ENCODE measurements at regions not wholly inside any gene's neighbourhood (a gene's known extent, or its start where the extent isn't known, plus 50 kb on each side); places are given as distances from the start of the nearest gene placed in this dataset.
A peak's percentile ranks its signal among the peaks of the same experiment; 100 is the strongest.

- Mint-ChIP-seq H3K27ac (ENCODE audit: unreplicated experiment) (peak overlapping the region; percentile 41), H3K36me3 (ENCODE audit: unreplicated experiment) (no peaks in the 10 kb centered on the region), H3K4me3 (ENCODE audit: unreplicated experiment) (no peak overlapping the region), H3K9me3 (ENCODE audit: unreplicated experiment) (no peaks in the 10 kb centered on the region), H3K27me3 (ENCODE audit: unreplicated experiment) (no peaks in the 10 kb centered on the region), H3K4me1 (ENCODE audit: low read depth, unreplicated experiment) (peaks cover 15% of the 10 kb centered on the region)
- no peak for DNase-seq
- no peak for TF ChIP-seq CTCF (IDR thresholded peaks at IDR 0.05; ENCODE audit: partially characterized antibody, unreplicated experiment)
These were observed 61.7 kb upstream of the PPP2R2B start for GRCh38 chr5:146940295-146940694.

DNA sequence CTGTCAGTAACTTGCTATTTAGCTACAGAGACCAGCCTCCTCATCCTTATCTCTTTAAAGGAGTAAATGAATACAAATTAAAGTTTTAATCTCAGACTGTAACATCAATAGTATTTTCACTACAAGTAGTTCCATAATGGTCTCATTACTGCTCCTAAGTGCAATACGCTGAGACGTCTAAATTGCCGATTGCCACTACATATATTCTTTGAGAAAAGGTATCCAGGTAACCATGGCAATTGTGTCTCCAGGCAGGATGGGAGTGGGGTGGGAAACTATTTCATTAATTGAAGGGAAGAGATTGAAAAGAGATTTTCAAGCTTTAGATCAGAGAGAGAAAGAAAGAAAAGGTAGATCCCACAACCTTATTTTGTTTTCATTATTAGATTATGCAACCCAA, 65.5 kb upstream of the PPP2R2B start:
- no peaks in the 10 kb centered on the region for H3K36me3 Mint-ChIP-seq (ENCODE audit: unreplicated experiment)
- H3K4me3 Mint-ChIP-seq (ENCODE audit: unreplicated experiment) = no peak overlapping the region
- no peak overlapping the region for H3K27ac Mint-ChIP-seq (ENCODE audit: unreplicated experiment)
- no peaks in the 10 kb centered on the region for H3K9me3 Mint-ChIP-seq (ENCODE audit: unreplicated experiment)
- H3K27me3 Mint-ChIP-seq (ENCODE audit: unreplicated experiment) = no peaks in the 10 kb centered on the region
- TF ChIP-seq CTCF (IDR thresholded peaks at IDR 0.05; ENCODE audit: partially characterized antibody, unreplicated experiment) = no peak
- DNase-seq = no peak
- H3K4me1 Mint-ChIP-seq (ENCODE audit: low read depth, unreplicated experiment) = peaks cover 14% of the 10 kb centered on the region

- DNase-seq = no peak
- H3K4me3 Mint-ChIP-seq (ENCODE audit: unreplicated experiment) = no peak overlapping the region
- H3K27me3 Mint-ChIP-seq (ENCODE audit: unreplicated experiment) = no peaks in the 10 kb centered on the region
- no peak for TF ChIP-seq CTCF (IDR thresholded peaks at IDR 0.05; ENCODE audit: partially characterized antibody, unreplicated experiment)
- no peaks in the 10 kb centered on the region for H3K9me3 Mint-ChIP-seq (ENCODE audit: unreplicated experiment)
- H3K27ac Mint-ChIP-seq (ENCODE audit: unreplicated experiment) = no peak overlapping the region
- no peaks in the 10 kb centered on the region for H3K36me3 Mint-ChIP-seq (ENCODE audit: unreplicated experiment)
- peaks cover 13% of the 10 kb centered on the region for H3K4me1 Mint-ChIP-seq (ENCODE audit: low read depth, unreplicated experiment)
These were observed 66.4 kb upstream of the PPP2R2B start for GRCh38 chr5:146944764-146945616.

DNA sequence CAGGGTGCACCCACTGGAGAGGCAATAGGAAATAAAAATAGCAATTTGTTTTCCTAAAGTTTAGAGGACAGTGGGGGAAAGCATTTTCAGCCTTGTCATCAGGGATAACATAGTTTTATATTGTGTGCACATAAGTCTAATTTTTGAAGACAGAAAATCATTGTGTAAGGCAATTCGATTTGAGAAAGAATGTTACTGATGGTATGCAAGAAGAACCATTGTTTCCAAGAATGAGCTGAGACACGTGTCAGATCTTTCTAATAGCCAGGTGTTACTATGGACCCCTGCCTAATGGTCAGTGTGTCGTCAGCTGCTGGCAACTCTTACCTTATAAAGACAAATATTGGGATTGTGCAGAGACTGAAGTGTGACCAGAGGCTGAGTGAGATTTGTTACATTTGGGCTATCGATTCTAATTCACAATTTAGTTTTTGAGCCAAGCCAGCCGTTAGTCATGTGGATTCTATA, 67.1 kb upstream of the PPP2R2B start:
- no peaks in the 10 kb centered on the region for H3K9me3 Mint-ChIP-seq (ENCODE audit: unreplicated experiment)
- H3K36me3 Mint-ChIP-seq (ENCODE audit: unreplicated experiment) = no peaks in the 10 kb centered on the region
- H3K4me3 Mint-ChIP-seq (ENCODE audit: unreplicated experiment) = no peak overlapping the region
- no peak for TF ChIP-seq CTCF (IDR thresholded peaks at IDR 0.05; ENCODE audit: partially characterized antibody, unreplicated experiment)
- H3K27ac Mint-ChIP-seq (ENCODE audit: unreplicated experiment) = no peak overlapping the region
- H3K4me1 Mint-ChIP-seq (ENCODE audit: low read depth, unreplicated experiment) = peaks cover 10% of the 10 kb centered on the region
- no peak for DNase-seq
- H3K27me3 Mint-ChIP-seq (ENCODE audit: unreplicated experiment) = no peaks in the 10 kb centered on the region

DNA sequence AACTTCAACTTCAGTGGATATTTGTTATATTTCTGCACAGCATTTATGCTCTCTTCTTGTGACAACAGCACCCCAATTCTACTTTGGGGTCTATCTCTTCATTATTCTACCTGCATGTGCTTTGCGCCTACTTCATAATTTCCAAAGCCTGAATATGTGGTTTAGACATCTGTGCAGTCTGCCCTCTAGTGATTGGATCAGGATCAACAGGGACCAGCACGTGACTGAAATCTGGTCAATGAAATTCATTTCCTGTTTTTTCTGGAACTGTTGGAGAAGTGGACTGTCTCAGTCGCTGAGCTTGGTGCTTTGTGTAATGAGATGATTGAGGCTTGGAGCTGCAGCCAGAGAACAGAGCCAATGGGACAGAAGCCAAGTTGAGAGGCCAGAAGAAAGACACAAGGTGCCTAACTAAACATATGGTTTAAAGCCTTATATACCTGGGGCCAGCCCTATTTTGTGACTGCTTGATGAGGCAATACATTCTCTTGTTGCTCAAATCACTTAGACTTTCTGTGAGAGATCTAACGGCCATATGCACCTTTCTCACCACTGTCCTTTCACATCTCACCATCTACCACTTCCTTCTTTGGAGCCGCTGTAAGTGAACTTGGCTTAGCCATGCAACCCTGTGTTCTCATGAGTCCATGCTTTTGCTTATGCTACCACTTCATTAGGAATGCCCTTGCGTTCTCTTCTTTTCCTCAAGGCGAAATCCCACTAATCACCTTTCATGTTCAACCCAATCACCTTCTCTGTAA, 68.8 kb upstream of the PPP2R2B start:
- no peaks in the 10 kb centered on the region for H3K36me3 Mint-ChIP-seq (ENCODE audit: unreplicated experiment)
- TF ChIP-seq CTCF (IDR thresholded peaks at IDR 0.05; ENCODE audit: partially characterized antibody, unreplicated experiment) = peak; percentile 71
- no peaks in the 10 kb centered on the region for H3K27me3 Mint-ChIP-seq (ENCODE audit: unreplicated experiment)
- no peak overlapping the region for H3K4me3 Mint-ChIP-seq (ENCODE audit: unreplicated experiment)
- DNase-seq = peak; percentile 35
- peaks cover 1% of the 10 kb centered on the region for H3K4me1 Mint-ChIP-seq (ENCODE audit: low read depth, unreplicated experiment)
- no peaks in the 10 kb centered on the region for H3K9me3 Mint-ChIP-seq (ENCODE audit: unreplicated experiment)
- H3K27ac Mint-ChIP-seq (ENCODE audit: unreplicated experiment) = no peak overlapping the region
